Astrocyte (in vitro differentiated cells and primary cell): ENCODE measurements at regions not wholly inside any gene's neighbourhood (a gene's known extent, or its start where the extent isn't known, plus 50 kb on each side); places are given as distances from the start of the nearest gene placed in this dataset.

Experiments
- DNase-seq: peaks from one replicate; pipeline ENCODE4 v3.0.0-alpha.2; 2010; ENCODE audit warnings: low read depth
- FAIRE-seq: peaks from 2 replicates; lab custom pipeline; 2011; peaks lifted over from hg19 to GRCh38; lab: Jason Lieb, UNC
- H2AFZ ChIP-seq: 2 replicates; pipeline ENCODE4 v1.6.0; 2012; ENCODE audit warnings: low read depth, low read length, inconsistent platforms
- H3K27ac ChIP-seq: 2 replicates; pipeline ENCODE4 v1.5.1; 2011; ENCODE audit warnings: low read depth, low read length, inconsistent platforms
- H3K27me3 ChIP-seq: 2 replicates; pipeline ENCODE4 v1.6.0; 2011; ENCODE audit warnings: low read length, inconsistent platforms; ENCODE audit not compliant: insufficient read depth
- H3K36me3 ChIP-seq: 2 replicates; pipeline ENCODE4 v1.5.1; 2011; ENCODE audit warnings: low read length, inconsistent platforms; ENCODE audit not compliant: insufficient read depth
- H3K4me1 ChIP-seq: 2 replicates; pipeline ENCODE4 v1.5.1; 2011; ENCODE audit warnings: low read length, inconsistent platforms; ENCODE audit not compliant: insufficient read depth
- H3K4me2 ChIP-seq: 2 replicates; pipeline ENCODE4 v1.6.0; 2012; ENCODE audit warnings: low read length, inconsistent platforms
- H3K4me3 ChIP-seq: 2 replicates; pipeline ENCODE4 v1.5.1; 2011; ENCODE audit warnings: low read depth, mild to moderate bottlenecking, low read length, inconsistent platforms; ENCODE audit not compliant: insufficient read depth
- H3K79me2 ChIP-seq: 2 replicates; pipeline ENCODE4 v1.6.0; 2012; ENCODE audit warnings: mild to moderate bottlenecking, low read length, inconsistent platforms; ENCODE audit not compliant: insufficient read depth
- H3K9ac ChIP-seq: 2 replicates; pipeline ENCODE4 v1.6.0; 2012; ENCODE audit warnings: mild to moderate bottlenecking, low read length, inconsistent platforms
- H3K9me3 ChIP-seq: 2 replicates; pipeline ENCODE4 v1.5.1; 2012; ENCODE audit warnings: low read depth, mild to moderate bottlenecking, low read length, inconsistent platforms; ENCODE audit not compliant: insufficient read depth
- H4K20me1 ChIP-seq: 2 replicates; pipeline ENCODE4 v1.6.0; 2012; ENCODE audit warnings: low read length, inconsistent platforms; ENCODE audit not compliant: insufficient read depth
- H3K27ac Mint-ChIP-seq: one replicate; pipeline ENCODE4 v1.8.0; 2021; ENCODE audit warnings: mild to moderate bottlenecking, mixed read lengths; ENCODE audit not compliant: unreplicated experiment
- H3K27me3 Mint-ChIP-seq: one replicate; pipeline ENCODE4 v1.8.0; 2021; ENCODE audit warnings: low read depth, mixed read lengths; ENCODE audit not compliant: unreplicated experiment
- H3K36me3 Mint-ChIP-seq: one replicate; pipeline ENCODE4 v1.8.0; 2021; ENCODE audit warnings: low read depth, mixed read lengths; ENCODE audit not compliant: unreplicated experiment
- H3K4me1 Mint-ChIP-seq: one replicate; pipeline ENCODE4 v1.8.0; 2021; ENCODE audit warnings: low read depth, mixed read lengths; ENCODE audit not compliant: unreplicated experiment
- H3K4me3 Mint-ChIP-seq: one replicate; pipeline ENCODE4 v1.8.0; 2021; ENCODE audit warnings: mild to moderate bottlenecking, moderate library complexity, mixed read lengths; ENCODE audit not compliant: unreplicated experiment
- H3K9me3 Mint-ChIP-seq: one replicate; pipeline ENCODE4 v1.8.0; 2021; ENCODE audit warnings: mild to moderate bottlenecking, mixed read lengths; ENCODE audit not compliant: unreplicated experiment
- CTCF ChIP-seq: IDR thresholded peaks from 2 replicates; pipeline ENCODE4 v1.5.1; 2011; ENCODE audit warnings: low read depth, mild to moderate bottlenecking, inconsistent platforms, low read length, moderate library complexity; ENCODE audit not compliant: insufficient read depth
- EZH2 ChIP-seq: IDR thresholded peaks from 2 replicates; pipeline ENCODE4 v1.6.1; 2012; ENCODE audit warnings: mild to moderate bottlenecking, low read length, inconsistent platforms; ENCODE audit not compliant: insufficient read depth

GRCh38 chr6:125480571-125480970 lies 178.8 kb upstream of the HDDC2 start:
- H3K9me3 ChIP-seq = no peaks in the 10 kb centered on the region
- H4K20me1 ChIP-seq = no peaks in the 10 kb centered on the region
- H3K79me2 ChIP-seq = no peaks in the 10 kb centered on the region
- Mint-ChIP-seq H3K27me3 (peaks cover 5% of the 10 kb centered on the region), H3K4me1 (peaks cover 4% of the 10 kb centered on the region), H3K4me3 (no peak overlapping the region), H3K36me3 (no peaks in the 10 kb centered on the region), H3K9me3 (no peaks in the 10 kb centered on the region), H3K27ac (peak overlapping the region; percentile 27)
- H3K4me2 ChIP-seq = no peak overlapping the region
- H3K27me3 ChIP-seq = no peaks in the 10 kb centered on the region
- TF ChIP-seq CTCF = no peak
- TF ChIP-seq EZH2 = no peak
- no peak overlapping the region for H3K27ac ChIP-seq
- H3K36me3 ChIP-seq = no peaks in the 10 kb centered on the region
- no peak overlapping the region for H3K4me3 ChIP-seq
- no peak for DNase-seq
- no peak for FAIRE-seq
- H3K4me1 ChIP-seq = no peaks in the 10 kb centered on the region
- no peak overlapping the region for H3K9ac ChIP-seq
- no peak overlapping the region for H2AFZ ChIP-seq

- DNase-seq = no peak
- no peaks in the 10 kb centered on the region for H3K36me3 Mint-ChIP-seq
Measured at GRCh38 chr6:125481056-125481455, 179.3 kb upstream of the HDDC2 start.

More at GRCh38 chr6:125481056-125481455, 179.3 kb upstream of the HDDC2 start:
- H4K20me1 ChIP-seq = no peaks in the 10 kb centered on the region
- TF ChIP-seq EZH2 (no peak), CTCF (no peak)
- H2AFZ ChIP-seq = no peak overlapping the region
- peak overlapping the region; percentile 27 for H3K27ac Mint-ChIP-seq
- no peaks in the 10 kb centered on the region for H3K36me3 ChIP-seq
- H3K9ac ChIP-seq = no peak overlapping the region
- H3K4me2 ChIP-seq = no peak overlapping the region
- peaks cover 4% of the 10 kb centered on the region for H3K4me1 Mint-ChIP-seq
- H3K9me3 Mint-ChIP-seq = no peaks in the 10 kb centered on the region
- no peaks in the 10 kb centered on the region for H3K4me1 ChIP-seq
- no peak for FAIRE-seq
- peaks cover 5% of the 10 kb centered on the region for H3K27me3 Mint-ChIP-seq
- no peaks in the 10 kb centered on the region for H3K79me2 ChIP-seq
- H3K4me3 ChIP-seq = no peak overlapping the region
- H3K4me3 Mint-ChIP-seq = no peak overlapping the region
- no peaks in the 10 kb centered on the region for H3K27me3 ChIP-seq
- H3K27ac ChIP-seq = peak overlapping the region; percentile 28
- no peaks in the 10 kb centered on the region for H3K9me3 ChIP-seq
